NCI-H128 (cell line): ENCODE measurements at regions not wholly inside any gene's neighbourhood (a gene's known extent, or its start where the extent isn't known, plus 50 kb on each side); places are given as distances from the start of the nearest gene placed in this dataset.
A peak's percentile ranks its signal among the peaks of the same experiment; 100 is the strongest.
"Not testable (repeated sequence)": the region's sequence is repeated elsewhere in the genome, so short reads cannot be mapped to it uniquely, and the experiment has no call there.

Experiments used
- DNase-seq: peaks from one replicate; lab custom pipeline; 2025; ENCODE audit not compliant: unreplicated experiment; lab: John Stamatoyannopoulos, UW

GRCh38 chr6:94557207-94557606, 1020.1 kb upstream of the MANEA start:
- not testable (repeated sequence) for DNase-seq

DNA sequence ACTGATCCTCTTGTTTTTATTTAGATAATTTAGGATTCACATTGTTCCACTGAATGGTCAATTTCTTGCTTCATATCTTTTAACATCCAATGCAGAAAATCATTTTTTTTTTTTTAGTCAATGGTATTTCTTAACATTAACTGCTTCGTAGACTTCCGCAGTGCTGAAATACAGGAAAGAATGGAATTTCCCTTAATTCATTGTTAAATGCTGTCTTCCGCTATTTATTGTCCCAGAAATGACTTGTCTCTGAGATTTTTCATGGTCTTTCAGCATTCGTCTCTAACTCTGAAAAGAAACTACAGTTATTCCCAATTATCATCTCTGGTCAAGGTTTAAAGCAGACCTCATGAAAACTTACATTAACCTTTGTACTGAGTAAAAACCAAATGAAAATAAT, 1029.1 kb upstream of the MANEA start:
- no peak for DNase-seq

GRCh38 chr6:94535798-94536197, 1041.5 kb upstream of the MANEA start:
- DNase-seq = no peak

- DNase-seq = no peak
Measured at GRCh38 chr6:94511502-94512088, 1065.7 kb upstream of the MANEA start.

DNA sequence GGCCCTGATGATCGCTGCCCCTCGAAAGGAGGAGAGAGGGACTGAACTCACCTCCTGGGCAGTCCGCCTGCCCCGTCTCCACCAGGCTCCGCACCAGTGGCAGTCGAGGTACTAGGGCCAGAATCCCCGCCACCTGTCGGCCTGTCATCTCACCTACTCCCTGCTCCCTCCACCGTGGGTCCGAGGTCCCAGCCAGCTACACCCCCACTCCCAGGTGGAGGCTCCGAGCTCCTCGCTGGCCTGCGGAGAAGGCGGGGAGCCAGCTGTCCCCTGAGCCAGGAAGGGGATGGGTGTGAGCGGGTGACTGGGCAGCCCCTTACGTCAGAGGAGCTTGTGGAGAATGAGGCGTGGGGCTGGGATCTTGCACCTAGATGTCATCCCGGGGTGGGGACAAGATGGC, 1066.5 kb upstream of the MANEA start:
- no peak for DNase-seq

DNA sequence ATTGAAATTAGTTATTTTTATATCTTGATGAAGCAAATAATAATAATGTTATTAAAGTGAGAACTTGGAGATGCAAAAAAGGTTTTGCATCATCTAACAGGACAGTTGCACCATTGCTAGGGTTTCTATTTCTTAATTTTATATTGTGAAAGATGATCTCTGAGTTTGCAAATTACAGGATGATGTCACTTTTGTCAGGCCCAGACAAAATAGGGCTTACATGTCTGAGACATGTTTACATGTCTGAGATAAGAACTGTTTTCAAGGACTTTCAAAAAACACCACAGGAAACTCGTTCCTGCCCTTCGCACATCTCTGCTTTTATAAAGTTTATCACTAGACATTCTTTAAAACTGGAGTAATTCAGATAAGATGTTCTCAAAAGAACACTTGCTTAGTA, 1075.8 kb upstream of the MANEA start:
- DNase-seq = no peak

DNA sequence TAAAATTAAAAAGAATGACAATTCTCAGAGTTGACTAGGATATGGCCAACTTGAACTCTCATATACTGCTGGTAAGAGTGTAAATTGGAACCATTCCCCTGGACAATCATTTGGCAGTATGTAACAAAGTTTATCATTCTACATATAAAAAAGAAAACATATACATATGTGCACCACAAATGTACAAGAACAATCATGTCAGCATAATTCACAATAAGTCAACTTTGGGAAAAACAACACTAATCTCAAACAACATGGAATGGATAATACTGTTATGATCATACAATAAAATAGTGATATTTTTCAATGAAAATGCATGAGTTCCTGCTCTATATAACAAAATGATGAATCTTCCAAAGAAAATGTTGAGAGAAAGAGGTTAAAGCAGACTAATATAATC, 1078.7 kb upstream of the EPHA7 start:
- DNase-seq = no peak

DNA sequence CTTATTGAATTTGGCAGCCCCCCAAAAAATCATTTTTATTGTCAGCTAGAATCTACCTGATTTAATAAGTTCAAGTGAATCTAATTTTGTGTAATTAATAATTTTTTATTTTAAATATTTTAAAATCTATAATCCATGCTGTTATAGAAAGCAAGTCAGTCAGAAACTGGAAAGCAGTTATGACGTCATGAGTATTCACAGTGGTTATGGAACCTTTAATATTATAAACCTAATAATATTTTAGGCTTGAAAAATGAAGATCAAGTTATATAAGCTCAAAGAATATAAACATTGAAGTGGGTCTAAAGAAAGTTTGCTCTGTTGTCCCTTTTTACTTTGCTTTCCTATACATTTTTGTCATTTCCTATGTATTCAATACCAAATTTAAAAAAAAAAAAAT, 1075.1 kb upstream of the EPHA7 start:
- no peak for DNase-seq

DNA sequence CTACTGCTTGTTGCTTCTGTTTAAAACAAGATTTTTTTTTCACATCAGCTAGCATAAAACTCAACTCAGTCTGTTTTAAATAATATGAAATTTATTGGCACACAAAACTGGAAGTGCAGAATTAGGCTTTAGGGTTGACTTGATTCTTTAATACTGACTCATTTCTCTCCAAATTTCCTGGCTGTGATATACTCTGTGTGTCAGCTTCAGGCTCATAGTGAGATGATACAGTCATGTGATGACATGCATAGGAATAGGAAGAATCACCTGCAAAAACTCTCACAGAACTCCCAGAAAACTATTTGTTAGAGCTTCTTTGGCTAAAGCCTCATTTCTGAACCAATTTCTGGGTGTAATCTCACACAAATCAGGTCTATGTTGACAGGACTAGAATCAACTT, 1068.0 kb upstream of the EPHA7 start:
- no peak for DNase-seq

GRCh38 chr6:94478133-94479005, 1059.0 kb upstream of the EPHA7 start:
- DNase-seq = peak; percentile 22

- no peak for DNase-seq
Measured at GRCh38 chr6:94468830-94469229, 1049.5 kb upstream of the EPHA7 start.

GRCh38 chr6:94464018-94464510, 1044.7 kb upstream of the EPHA7 start:
- no peak for DNase-seq

GRCh38 chr6:94463306-94463705, 1043.9 kb upstream of the EPHA7 start:
- no peak for DNase-seq

GRCh38 chr6:94462231-94462630, 1042.9 kb upstream of the EPHA7 start:
- no peak for DNase-seq

GRCh38 chr6:94456266-94456665, 1036.9 kb upstream of the EPHA7 start:
- DNase-seq = no peak

- DNase-seq = no peak
Measured at GRCh38 chr6:94454231-94454630, 1034.9 kb upstream of the EPHA7 start.

DNA sequence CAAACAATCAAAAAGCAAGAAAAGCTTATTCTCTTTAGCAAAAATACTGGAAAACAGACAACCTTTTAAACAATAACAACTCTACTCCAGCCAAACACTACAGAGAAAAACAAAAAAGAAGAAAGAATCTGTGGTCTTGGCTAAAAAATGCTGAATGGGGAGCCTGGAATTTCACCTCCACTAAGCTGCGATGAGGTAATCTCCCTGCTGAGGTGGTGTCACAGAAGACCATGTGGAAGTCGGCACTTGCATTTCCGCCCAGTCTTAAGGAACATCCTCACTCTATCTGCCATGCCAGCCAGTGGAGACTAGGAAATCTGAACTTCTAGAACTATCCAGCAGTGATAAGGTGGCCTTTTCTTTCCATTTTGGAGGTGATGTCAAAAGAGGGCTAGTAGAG, 1026.8 kb upstream of the EPHA7 start:
- DNase-seq = no peak

- no peak for DNase-seq
Measured at GRCh38 chr6:94443701-94444100, 1024.3 kb upstream of the EPHA7 start.

- DNase-seq = no peak
Measured at GRCh38 chr6:94424692-94425091, 1005.3 kb upstream of the EPHA7 start.

DNA sequence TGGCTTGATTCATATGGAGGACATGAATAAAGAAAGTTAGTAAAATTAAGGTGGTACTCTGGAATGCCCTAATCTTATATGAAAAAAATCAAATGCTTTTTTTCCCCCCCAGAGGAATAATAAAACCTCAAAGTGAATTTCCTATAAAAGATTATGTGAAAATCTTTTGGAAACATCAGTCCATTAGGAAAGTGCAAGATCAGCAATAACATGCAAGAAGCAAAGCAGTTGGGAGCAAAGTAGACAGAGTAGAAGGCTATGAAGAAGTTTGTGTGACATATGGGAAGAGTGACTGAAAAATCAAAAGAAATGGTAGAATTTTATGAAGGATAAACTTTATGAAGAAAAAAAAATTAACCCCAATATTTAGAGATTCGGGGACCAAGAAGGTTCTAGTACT, 998.0 kb upstream of the EPHA7 start:
- DNase-seq = no peak

DNA sequence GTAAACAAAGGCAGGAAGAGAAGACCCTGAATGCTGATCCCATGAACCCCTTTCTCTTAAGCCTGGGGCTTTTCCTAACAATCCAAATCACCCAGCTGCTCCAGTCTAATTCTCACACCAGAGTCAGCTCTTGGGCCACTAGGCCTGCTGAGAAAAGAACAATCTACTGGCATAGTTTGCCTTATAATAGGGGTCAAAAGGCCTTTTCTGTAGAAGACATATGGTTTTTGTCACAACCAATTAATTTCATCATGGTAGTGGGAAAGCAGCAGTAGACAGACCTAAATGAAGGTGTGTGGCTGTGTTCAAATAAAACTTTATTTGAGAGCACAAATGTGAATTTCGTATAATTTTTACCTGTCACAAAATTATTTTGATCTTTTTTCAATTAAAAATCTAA, 994.7 kb upstream of the EPHA7 start:
- DNase-seq = no peak

DNA sequence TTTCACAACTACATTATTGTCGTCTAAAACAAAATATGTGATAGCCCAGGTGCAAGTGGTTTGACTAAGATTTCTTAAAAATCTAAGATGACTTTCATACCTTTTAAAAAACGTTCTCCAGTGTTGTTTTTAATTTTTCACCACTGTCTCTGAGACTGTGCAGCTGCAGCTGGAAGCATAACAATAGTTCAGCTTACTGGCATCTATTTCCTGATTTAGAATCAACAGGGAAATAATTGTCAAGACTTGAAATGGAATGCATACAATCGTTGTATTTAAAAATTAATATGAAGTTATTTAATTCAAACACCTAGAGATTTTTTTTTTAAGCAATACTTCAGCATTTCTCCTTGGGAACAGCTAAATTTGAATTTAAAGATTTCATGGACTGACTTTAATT, 982.0 kb upstream of the EPHA7 start:
- no peak for DNase-seq

DNA sequence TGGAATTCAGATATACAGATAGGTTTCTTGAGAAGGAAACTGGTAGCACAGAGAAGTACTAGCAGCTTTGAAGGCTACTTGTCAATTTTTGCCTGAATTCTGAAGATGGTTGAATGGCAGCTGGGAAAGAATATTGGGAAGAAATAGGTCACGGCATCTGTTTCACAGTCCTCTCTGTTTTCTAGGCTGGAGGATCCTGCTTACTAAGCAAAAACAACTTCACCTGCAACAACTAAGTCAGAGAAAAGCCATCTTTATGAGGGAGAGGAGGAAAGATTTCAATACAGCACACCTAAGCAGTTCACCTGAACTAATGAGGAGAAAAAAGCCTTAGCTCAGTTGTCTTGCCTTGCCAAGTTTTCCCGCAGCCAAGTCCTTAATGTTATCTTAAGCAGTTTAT, 975.5 kb upstream of the EPHA7 start:
- no peak for DNase-seq
